Activated naive CD4-positive, alpha-beta T cell treated with anti-CD3 and anti-CD28 coated beads, Interleukin-2, amount 50 U/mL, for 16 hours (primary cell): ENCODE measurements at regions not wholly inside any gene's neighbourhood (a gene's known extent, or its start where the extent isn't known, plus 50 kb on each side); places are given as distances from the start of the nearest gene placed in this dataset.
"Not testable (repeated sequence)": the region's sequence is repeated elsewhere in the genome, so short reads cannot be mapped to it uniquely, and the experiment has no call there.

Experiments used
- DNase-seq: peaks from one replicate; pipeline ENCODE4 v3.0.0-alpha.2; 2020

DNA sequence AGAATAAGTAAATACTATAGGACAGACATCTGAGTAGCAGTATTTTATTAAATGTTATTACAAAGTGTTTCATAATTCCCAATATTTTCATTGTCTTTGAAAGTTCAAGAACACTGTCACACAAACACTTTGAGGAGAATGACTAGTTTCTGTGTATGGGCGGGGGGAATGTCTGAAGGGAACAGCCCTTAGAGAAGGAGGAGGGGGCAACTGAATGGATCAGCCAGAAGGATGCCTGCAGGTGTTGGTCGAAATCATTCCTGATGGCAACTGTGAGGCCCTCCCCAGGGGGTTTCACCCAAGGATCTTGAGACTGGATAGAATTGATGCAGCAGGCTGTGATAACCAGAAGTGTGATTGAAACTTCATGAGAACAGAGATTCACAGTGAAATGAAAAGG lies 223.2 kb upstream of the C1orf87 start:
- DNase-seq, result no peak

DNA sequence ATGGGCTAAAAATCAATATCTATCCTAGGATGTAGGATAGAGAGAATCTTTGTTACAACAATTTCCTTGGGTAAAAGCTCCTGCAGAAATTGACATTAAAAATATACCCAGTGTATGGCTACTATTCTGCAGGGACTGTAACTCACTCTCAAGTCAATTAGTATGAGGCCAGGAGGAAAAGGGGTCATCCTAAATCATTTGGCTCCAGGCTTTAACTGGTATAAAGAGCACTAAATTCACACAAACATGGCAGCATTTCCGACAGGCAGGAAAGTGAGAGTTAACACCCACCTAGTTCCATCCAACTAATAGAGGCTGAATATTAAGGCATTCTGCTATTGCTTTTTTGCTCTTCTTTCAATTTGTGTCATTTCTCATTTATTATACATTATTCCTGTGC lies 218.6 kb upstream of the C1orf87 start:
- DNase-seq, result no peak

DNA sequence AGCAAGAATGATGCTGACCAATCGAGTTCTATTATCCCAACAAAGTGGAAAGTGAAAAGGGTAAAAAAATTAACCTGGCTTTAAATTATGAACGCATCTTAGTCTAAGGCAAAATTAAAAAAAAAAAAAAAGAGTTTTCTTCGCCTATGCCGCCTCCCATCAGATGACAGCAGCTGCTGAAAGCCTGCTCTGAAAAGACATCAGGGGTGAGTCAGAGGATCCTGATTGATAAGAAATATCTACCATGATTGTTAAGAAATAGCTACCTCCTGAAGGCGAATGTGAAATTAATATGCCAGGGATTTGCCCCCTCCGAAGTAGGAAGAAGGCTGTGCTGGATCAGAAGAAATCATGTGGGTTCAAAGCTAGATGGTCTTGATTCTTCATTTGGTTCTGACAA lies 216.8 kb upstream of the C1orf87 start:
- no peak for DNase-seq

DNA sequence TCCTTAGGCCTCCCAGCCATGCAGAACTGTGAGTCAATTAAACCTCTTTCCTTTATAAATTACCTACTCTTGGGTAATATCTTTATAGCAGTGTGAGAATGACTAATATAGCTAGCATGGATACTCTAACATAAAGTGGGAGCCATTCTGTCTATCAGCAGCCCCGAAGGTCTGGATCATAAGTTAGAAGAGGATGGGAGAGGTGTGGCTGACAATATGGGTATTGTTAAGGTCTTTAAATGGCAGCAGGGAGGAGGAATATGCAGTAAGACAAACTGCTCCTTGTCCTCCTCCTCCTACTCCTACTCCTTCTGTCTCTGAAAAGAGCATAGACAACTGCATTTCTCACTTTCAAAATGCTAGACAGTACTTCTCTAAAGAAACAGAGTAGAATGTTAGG lies 214.0 kb upstream of the C1orf87 start:
- no peak for DNase-seq

DNA sequence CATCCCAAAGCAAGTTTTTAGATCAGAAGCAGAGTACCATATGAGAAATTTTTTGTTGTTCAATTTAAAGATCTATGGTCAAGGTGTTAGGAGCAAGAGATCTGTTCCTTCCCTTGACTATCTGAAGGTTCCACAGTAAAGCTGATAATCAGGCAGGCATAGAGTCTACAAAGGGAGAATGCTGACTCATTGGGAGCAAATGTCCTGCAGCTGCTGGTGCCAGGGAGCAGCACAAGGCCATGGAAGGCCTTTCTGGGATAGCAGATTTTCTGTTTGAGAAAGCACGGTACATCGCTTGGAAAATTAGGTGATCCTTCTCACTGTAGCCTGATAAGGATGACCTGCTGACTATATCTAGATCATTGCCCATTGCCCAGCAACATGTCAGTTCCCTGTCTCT lies 210.1 kb upstream of the C1orf87 start:
- no peak for DNase-seq

DNA sequence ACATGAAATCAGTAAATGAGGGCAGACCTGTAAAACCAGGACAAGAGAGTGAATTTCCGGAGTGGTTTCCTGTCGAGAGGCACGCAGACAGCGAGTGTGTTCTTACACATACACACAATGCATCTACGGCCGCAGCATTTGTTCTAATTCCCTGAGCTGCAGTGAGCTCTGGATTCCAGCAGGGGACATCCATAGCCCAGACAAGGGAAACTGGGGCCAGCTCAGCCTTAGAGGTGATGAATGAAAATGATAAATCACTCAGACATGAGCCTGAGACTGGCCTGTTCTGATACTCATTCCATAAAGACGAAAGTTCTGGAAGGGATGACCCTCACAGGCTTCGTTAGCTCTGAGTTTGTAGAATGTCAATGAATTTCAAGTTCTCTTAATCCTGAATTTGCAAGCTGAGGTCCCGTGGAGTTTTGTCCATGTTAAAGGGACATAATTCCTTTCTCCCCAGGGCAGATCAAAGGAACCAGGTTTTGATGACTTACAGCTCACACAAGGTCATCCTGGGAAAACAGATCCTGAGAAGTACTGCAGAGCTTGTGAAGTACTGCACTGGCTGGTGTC lies 207.9 kb upstream of the C1orf87 start:
- DNase-seq, result no peak

DNA sequence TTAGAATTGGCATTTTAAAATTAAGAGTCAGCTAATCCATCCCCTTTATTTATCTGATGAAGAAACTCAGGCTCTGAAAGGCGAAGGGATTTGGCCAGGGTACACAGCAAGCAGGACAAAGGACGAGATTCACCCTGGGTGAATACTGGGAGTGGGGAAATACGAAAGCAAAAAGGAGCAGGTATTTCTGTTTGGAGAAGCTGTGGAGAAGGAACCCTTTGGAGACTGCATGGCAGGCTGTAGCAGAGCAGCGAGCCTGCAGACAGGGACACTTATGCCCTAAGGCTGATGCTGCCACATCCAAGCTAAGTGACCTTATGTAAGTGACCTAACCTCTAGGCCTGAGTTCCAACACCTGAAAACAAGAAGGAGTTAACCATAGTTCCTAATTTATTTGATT lies 207.2 kb upstream of the C1orf87 start:
- DNase-seq, result no peak

DNA sequence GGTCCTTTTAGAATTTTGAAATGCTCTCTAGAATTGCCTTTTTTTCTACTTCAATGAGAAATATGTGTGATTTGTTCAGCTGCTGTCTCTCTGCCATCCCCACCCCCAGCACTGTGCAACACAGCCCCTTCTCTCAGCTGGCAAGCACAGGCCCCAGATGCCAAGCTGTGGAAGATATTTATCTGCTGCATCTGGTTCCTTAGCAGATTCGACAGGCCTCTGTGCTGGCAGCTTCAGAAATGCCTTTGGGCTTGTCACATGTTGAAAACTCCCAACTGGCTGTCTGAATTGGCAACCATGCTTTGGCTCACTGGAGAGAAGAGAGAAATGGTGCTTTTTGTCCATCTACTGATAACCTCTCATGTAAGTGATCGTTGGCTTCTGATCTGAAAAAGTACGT lies 206.7 kb upstream of the C1orf87 start:
- no peak for DNase-seq

DNA sequence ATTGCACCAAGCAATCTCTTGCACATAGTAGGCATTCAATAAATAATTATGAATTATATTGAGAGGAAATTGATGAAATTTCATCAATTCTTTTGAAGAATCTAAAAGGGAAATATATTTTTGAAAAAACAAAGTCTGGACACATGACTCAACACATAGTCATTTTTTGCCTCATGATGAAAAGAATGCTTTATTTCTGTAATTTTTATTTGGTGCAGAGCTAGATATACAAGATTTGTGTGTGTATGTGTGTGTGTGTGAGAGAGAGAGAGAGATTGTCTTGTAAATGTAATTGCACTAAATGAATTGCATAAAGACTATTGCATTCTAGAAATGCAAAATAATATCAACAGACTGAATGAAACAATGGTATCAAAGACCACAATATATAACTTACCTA lies 206.2 kb upstream of the C1orf87 start:
- DNase-seq, result no peak

DNA sequence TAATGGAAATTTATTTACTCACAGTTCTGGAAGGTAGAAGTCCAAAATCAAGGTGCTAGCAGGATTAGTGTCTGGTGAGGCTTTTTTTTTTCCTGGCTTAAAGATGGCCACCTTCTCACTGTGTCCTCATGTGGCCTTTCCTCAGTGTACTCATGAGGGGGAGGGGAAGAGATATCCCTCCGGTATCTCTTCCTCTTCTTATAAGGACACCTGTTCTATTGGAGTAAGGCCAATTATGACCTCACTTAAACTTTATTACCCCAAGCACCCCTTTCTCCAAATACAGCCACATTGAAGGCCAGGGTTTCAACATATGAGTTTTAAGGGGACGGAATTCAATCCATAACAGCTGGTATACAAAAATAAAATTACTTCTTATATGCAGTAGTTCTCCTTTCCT lies 203.7 kb upstream of the C1orf87 start:
- DNase-seq, result no peak

DNA sequence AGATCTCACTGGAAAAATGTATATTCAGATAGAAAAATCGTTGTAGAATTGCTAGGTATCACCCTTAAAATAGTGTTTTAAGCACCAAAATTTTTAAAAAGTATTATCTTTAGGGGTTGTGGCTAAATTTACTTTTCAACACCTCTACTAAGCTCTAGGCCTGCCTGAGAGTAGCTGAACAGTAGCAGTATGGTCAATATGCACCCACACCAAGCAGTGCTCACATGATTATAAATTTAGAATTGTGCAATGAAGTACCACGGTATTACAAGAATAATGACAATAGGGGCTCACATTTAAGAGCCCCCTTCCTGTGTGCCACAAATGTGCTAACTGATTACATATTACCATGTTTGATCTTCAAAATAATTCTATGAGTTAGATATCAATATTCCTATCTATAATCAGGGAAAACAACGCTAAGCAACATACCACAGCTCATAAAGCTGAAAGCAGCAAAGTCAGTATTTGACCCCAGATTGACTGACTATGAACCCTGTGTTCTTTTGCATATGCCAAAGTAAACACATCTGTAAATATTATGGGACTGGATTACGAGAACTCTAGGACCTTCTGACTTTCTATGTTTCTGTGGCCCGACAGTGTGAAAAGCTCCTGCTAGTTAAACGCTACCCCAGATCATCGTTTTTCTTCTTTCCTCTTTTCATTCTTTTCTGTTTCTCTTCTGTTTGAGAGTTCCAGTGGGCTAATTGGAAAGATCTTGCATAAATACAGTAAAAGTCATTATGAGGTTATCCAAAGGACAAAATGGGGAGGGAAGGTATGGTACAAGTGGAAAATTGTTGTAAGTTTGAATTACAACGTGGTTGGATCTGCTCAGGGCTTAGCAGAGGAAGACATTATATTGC lies 201.1 kb upstream of the C1orf87 start:
- DNase-seq, result no peak

DNA sequence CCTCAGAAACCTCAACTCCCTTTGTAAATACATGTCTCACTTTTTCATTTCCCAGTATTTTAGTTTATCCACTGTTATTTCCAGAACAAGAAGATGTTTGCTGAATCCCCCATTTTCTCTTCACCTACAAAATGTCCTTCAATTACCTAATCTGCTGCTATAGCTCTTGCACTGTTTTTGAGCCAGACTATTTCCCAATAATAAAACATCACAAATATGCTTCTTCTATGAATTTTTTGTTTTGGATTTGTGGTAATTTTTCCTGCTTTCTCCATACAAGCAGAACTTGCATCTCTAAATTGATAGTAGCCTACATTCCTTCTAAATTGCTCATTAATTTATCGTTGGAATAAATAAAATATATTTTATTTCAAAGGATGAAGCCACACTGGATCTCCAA lies 199.6 kb upstream of the C1orf87 start:
- no peak for DNase-seq

DNA sequence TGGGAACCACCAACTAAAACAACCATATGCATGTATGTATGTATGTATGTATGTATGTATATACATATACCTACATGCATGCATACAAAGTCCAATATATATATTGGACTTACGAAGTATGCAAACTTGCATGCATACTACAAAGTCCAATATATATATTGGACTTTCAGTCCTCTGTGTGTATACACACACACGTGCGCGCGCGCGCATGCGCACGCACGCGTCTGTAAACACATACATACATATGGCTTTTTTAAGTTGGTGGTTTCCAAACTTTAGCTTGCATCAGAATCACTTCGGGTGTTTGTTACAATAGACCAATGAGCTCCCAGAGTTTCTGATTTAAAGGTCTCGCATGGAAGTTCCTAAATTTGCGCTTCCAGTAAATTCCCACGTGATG lies 197.5 kb upstream of the C1orf87 start:
- DNase-seq, result no peak

DNA sequence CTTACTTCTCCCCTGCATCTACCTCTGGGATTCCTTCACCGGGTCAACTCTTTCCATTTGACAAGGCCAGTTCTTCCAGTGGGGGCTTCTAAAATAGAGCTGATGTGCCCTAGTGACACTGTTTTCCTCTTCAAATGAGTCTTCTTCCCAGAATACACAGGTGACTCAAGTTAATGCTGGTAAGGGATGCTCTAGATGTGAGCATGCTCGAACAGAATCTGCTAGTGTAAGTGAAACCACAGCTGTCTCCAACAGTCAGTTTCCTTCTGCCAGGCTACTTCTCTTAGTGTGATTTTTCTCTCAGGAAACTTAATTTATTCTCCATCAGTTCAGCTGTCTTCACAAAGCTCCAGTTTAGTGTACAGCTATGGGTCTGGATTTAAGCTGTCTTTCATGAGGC lies 194.9 kb upstream of the C1orf87 start:
- DNase-seq, result no peak

DNA sequence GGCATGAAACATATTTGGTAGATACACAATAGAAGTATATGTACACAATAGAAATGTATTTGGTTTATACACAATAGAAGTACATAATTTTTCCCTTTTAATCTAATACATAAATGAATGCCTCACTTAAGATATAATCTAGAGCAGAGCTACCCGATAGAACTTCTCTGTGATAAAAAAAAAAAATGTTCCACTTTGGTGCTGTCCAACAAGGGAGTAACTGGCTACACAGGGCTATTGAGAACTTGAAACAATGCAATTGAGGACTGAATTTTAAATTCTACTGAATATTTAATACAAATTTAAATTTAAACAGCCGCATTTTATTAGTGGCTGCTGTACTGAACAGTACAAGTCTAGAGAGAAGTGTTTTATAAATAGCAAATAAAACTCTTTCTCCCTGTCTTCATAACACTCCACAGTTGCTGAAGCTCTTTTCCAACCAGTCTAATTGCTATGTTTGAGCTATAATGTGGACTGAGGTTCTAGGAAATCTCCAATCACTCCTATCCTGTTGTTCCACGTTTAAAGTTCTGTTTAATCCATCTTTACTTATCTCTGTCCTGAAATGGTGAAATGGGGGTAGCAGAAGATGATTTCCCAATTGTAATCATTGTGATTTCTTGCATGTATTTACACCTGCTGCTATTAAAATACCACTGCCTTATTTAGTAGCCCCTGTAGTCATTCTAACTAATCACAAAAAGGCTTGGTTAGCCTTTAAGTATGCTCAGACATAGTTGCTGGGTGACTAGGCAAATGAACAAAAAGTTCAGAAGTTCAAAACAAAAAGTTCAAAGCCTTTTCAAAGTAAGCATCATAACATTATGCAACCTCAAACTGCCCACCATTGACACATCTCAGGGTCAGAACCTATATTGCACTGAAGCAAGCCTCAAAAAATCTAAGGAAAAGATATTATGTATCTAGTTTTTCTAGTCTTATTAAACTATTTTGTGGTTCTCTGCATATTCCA lies 192.3 kb upstream of the C1orf87 start:
- no peak for DNase-seq

DNA sequence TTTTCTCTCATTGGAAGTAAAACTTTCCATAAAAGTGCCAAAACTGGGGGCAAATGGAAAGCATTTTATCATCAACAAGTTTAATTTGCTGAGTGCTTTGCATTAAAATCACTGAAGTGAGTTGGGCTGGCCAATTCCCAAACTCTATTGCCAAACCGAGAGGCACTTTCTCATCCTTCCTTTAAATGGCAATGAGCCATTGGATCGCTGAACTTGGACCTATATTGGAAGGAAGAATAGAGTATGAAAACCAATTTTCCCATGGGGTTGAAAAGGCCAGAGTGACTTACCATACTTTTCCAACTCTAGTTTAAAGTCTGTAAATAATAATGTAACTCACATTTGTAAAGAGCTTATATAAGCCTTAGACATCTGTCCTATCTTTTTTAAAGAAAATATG lies 189.1 kb upstream of the C1orf87 start:
- no peak for DNase-seq

DNA sequence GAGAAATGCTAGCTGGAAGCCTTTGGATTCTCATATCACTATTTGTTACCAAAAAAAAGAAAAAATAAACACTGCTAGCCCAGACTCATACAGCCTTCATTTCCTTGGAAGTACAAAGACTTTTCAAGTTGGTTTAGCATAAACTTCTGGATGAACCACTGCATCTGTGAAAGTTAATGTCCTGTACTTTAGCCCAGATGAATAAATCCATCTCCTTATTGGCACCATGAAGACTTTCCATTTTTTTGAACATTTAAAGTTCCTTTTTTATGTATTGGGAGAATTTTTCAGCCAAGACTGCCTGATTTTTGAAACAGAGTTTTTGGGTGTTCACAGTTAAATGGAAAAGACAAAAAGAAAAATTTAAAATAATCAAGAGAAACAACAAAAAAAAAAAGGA lies 184.0 kb upstream of the C1orf87 start:
- no peak for DNase-seq

DNA sequence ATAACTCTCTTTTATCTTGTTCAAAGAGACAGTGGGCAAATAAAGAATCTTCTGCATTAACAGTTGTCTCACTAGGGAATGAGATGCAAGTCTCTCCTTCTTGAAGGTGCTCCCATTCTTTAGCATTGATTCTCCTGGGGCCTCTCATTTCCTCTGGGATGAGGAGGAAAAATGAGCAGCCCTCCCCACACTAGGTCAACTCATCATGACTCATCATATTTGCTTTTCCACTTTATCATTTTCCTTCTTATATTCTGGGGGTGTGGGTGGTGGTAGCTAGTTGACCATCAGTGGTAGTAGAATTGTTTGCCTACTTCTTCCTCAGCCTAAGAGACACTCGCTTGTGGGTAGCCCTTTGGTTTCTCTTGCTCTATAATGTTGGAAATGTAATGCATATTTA lies 182.0 kb upstream of the C1orf87 start:
- DNase-seq, result no peak

DNA sequence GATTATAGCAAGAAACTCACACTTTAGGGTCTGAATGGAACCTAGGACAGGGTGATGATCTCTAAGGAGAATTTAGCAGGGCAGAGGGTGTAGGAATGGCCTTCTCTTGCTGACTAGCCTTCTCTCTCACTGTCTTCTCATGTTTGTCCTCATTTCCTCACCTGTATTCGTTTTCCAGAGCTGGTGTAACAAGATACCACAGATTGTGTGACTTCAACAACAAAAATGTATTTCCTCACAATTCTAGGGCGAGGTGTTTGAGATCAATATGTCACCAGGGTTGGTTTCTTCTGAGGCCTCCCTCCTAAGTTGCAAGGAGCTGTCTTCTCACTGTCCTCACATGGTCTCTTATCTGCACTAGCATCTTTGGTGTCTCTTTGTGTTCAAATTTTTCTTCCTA lies 177.9 kb upstream of the C1orf87 start:
- DNase-seq, result no peak

DNA sequence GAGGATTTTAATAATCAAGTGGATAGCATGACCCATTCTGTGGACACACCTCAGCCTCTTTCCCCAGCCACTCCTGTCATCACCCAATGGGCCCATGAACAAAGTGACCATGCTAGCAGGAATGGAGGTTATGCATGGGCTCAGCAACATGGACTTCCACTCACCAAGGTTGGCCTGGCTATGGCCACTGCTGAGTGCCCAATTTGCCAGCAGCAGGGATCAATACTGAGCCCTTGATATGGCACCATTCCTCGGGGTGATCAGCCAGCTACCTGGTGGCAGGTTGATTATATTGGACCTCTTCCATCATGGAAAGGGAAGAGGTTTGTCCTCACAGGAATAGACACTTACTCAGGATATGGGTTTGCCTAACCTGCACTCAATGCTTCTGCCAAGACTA lies 173.9 kb upstream of the C1orf87 start:
- DNase-seq, result not testable (repeated sequence)

DNA sequence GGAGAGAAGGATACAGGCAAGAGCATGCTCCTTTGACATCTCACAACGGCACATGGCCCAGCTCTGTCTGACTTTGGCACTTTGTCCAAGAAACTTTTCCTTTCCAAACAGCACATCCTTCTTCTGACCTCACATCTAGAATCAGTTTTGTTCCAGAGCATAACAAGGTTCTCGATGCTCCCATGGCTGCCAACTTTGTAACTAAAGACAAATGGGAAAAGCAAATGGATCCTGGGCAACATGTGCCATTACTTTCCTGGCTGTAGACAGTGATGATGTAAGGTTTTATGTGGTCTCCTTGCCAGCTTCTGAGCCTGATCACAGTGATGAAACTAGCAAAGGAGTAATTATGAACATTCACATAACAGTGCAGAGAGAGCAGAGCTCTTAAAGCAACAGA lies 171.8 kb upstream of the C1orf87 start:
- no peak for DNase-seq

DNA sequence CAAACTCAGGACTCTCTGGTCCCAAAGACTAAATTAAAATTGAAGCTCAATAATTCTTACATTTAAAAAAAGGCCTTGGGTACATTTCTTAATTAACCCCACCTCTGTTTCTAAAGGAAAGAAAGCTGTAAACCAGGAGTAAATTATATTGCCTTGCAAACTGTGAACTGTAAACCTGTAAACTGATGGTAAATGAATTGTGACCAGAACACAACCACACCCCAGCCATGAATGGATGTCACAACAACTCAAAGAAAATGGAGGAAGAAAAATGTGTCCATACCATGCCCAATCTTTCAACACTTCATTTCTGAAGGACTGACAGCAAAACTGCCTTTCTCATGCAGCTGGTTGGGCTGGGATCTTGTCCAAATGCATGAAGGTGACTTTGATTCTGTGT lies 171.3 kb upstream of the C1orf87 start:
- DNase-seq, result no peak

DNA sequence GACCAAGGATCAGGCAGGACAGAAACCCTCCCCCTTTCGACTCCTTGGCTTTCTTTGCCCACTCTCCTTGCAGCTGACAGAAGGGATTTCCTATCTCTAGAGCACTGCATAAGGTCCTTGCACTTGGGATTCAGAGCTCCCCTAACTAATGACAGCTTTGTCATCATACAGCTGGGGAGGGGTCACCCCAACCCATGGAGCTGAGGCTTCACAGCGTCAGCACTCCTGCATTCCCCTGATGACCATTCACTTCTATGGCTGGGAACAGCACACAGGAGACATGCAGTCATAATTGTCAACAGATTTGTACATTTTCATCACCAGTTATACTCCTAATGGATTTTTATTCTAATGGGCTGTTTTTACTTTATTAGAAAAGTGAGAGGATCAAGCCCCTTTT lies 161.7 kb upstream of the C1orf87 start:
- no peak for DNase-seq

DNA sequence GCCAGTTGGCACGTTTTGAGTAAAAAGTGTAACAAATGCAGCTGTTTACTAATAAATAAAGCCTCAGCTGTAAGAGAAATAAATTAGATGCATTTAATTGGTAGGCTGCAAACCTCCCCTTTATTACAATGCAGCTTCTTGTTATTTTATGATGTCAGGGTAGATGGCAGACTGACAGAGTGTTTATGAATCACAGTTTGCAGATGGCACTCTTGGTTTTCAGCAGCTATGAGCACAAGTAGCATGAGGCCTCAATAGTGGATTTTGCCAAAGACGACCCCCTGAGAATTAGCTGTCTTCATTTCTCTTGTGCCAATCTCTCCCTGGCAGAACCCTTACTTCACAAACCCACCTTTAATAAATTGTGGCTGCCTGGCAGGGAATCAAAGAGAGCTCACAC lies 161.2 kb upstream of the C1orf87 start:
- no peak for DNase-seq
